ENCODE measurements at regions not wholly inside any gene's neighbourhood (a gene's known extent, or its start where the extent isn't known, plus 50 kb on each side); places are given as distances from the start of the nearest gene placed in this dataset.
"Not testable (repeated sequence)": the region's sequence is repeated elsewhere in the genome, so short reads cannot be mapped to it uniquely, and the experiment has no call there.

GRCh38 chr21:13846718-13847117, 237.1 kb downstream of the POTED start:
- in situ Hi-C loops (cut with MboI; ENCODE audit: low pct_unique_long_range_greater_than_20kb, low sequenced_read_pairs); DNase-seq: not testable (repeated sequence)

GRCh38 chr21:13844574-13844973, 235.0 kb downstream of the POTED start:
- DNase-seq; in situ Hi-C loops (cut with MboI; ENCODE audit: low pct_unique_long_range_greater_than_20kb, low sequenced_read_pairs): not testable (repeated sequence)

GRCh38 chr21:13843081-13843480, 233.5 kb downstream of the POTED start:
- DNase-seq; in situ Hi-C loops (cut with MboI; ENCODE audit: low pct_unique_long_range_greater_than_20kb, low sequenced_read_pairs): not testable (repeated sequence)

- DNase-seq; in situ Hi-C loops (cut with MboI; ENCODE audit: low pct_unique_long_range_greater_than_20kb, low sequenced_read_pairs): not testable (repeated sequence)
Measured at GRCh38 chr21:13827666-13828065, 218.1 kb downstream of the POTED start.

GRCh38 chr21:13827201-13827600, 217.6 kb downstream of the POTED start:
- in situ Hi-C loops (cut with MboI; ENCODE audit: low pct_unique_long_range_greater_than_20kb, low sequenced_read_pairs), result no loop called here
- no peak for DNase-seq

- DNase-seq; in situ Hi-C loops (cut with MboI; ENCODE audit: low pct_unique_long_range_greater_than_20kb, low sequenced_read_pairs): not testable (repeated sequence)
Measured at GRCh38 chr21:13826511-13826910, 216.9 kb downstream of the POTED start.

GRCh38 chr21:13825218-13825778, 215.7 kb downstream of the POTED start:
- DNase-seq; in situ Hi-C loops (cut with MboI; ENCODE audit: low pct_unique_long_range_greater_than_20kb, low sequenced_read_pairs): not testable (repeated sequence)

- DNase-seq; in situ Hi-C loops (cut with MboI; ENCODE audit: low pct_unique_long_range_greater_than_20kb, low sequenced_read_pairs): not testable (repeated sequence)
Measured at GRCh38 chr21:13820286-13820685, 210.7 kb downstream of the POTED start.

- in situ Hi-C loops (cut with MboI; ENCODE audit: low pct_unique_long_range_greater_than_20kb, low sequenced_read_pairs), result not testable (repeated sequence)
Measured at GRCh38 chr21:13812191-13812590, 202.6 kb downstream of the POTED start.

GRCh38 chr21:13810559-13810958, 201.0 kb downstream of the POTED start:
- in situ Hi-C loops (cut with MboI; ENCODE audit: low pct_unique_long_range_greater_than_20kb, low sequenced_read_pairs); DNase-seq: not testable (repeated sequence)

More at GRCh38 chr21:13812191-13812590, 202.6 kb downstream of the POTED start:
- DNase-seq, result not testable (repeated sequence)

- in situ Hi-C loops (cut with MboI; ENCODE audit: low pct_unique_long_range_greater_than_20kb, low sequenced_read_pairs), result not testable (repeated sequence)
Measured at GRCh38 chr21:13806444-13806843, 196.9 kb downstream of the POTED start.

GRCh38 chr21:13802757-13803156, 193.2 kb downstream of the POTED start:
- DNase-seq; in situ Hi-C loops (cut with MboI; ENCODE audit: low pct_unique_long_range_greater_than_20kb, low sequenced_read_pairs): not testable (repeated sequence)

More at GRCh38 chr21:13806444-13806843, 196.9 kb downstream of the POTED start:
- peak; percentile 1 for DNase-seq

All from KBM-7 (cell line).